PFSK-1 (cell line): ENCODE measurements at regions not wholly inside any gene's neighbourhood (a gene's known extent, or its start where the extent isn't known, plus 50 kb on each side); places are given as distances from the start of the nearest gene placed in this dataset.

Experiments used
- FOXP2 ChIP-seq: optimal IDR thresholded peaks from 2 replicates; pipeline ENCODE3; 2011; ENCODE audit warnings: borderline replicate concordance, control low read depth, inconsistent platforms; ENCODE audit not compliant: insufficient read depth; ENCODE audit errors: extremely low read length, extremely low read depth
- POLR2AphosphoS5 ChIP-seq: IDR thresholded peaks from 2 replicates; pipeline ENCODE4 v1.6.1; 2012; ENCODE audit warnings: low read depth, mild to moderate bottlenecking, control low read depth, low read length, moderate library complexity
- SIN3A ChIP-seq: IDR thresholded peaks from 2 replicates; pipeline ENCODE4 v1.6.1; 2012; ENCODE audit warnings: mild to moderate bottlenecking, low read length, moderate library complexity, borderline replicate concordance; ENCODE audit not compliant: insufficient read depth
- TAF1 ChIP-seq: IDR thresholded peaks from 2 replicates; pipeline ENCODE4 v1.6.1; 2012; ENCODE audit warnings: low read length, control low read depth, borderline replicate concordance; ENCODE audit not compliant: insufficient read depth
- TF ChIP-seq, protein P1 (sequence below), 2 experiments: IDR thresholded peaks; 2 replicates each; pipeline versions ENCODE4 v1.6.1 to v1.8.0; 2011 to 2012; ENCODE audit warnings: low read depth in 2 of 2, low read length in 2 of 2, control low read depth in 1 of 2, inconsistent platforms in 1 of 2, mild to moderate bottlenecking in 1 of 2, moderate library complexity in 1 of 2; ENCODE audit not compliant: insufficient read depth in 1 of 2

DNA sequence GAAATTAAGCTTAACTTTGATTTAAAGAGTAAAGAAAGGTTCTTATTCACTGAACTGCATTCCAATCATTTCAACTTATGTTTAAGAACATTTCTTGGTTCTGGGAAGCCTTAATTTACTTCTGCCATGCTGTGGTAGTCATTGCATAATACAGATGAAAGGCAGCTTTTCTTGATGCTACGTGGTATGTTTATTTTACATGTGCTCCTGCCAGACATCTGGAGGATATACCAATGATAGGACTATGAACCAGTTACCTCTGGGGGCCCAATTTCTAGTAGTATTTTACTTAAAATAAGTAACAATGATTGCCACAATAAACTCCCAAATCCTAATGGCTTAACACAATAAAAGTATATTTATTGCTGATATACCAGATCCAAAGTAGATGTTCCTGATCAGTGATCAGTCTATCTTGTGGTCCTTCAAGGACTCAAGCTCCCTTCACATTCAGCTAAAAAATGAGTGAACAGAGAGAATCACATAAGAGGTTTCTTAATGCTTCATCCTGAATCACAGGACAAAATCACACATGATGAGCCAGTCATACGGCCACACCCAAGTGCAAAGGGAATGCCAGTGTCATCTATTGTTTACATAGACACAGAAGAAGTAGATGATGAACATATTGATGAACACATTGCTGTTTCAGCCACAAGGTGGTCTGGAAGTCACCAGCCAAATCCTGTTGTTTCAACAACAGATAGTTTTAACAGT lies 56.5 kb upstream of the CCN2 start:
- TF ChIP-seq SIN3A (no peak), FOXP2 (no peak), TAF1 (no peak), POLR2AphosphoS5 (no peak)
- TF ChIP-seq, protein P1, sequence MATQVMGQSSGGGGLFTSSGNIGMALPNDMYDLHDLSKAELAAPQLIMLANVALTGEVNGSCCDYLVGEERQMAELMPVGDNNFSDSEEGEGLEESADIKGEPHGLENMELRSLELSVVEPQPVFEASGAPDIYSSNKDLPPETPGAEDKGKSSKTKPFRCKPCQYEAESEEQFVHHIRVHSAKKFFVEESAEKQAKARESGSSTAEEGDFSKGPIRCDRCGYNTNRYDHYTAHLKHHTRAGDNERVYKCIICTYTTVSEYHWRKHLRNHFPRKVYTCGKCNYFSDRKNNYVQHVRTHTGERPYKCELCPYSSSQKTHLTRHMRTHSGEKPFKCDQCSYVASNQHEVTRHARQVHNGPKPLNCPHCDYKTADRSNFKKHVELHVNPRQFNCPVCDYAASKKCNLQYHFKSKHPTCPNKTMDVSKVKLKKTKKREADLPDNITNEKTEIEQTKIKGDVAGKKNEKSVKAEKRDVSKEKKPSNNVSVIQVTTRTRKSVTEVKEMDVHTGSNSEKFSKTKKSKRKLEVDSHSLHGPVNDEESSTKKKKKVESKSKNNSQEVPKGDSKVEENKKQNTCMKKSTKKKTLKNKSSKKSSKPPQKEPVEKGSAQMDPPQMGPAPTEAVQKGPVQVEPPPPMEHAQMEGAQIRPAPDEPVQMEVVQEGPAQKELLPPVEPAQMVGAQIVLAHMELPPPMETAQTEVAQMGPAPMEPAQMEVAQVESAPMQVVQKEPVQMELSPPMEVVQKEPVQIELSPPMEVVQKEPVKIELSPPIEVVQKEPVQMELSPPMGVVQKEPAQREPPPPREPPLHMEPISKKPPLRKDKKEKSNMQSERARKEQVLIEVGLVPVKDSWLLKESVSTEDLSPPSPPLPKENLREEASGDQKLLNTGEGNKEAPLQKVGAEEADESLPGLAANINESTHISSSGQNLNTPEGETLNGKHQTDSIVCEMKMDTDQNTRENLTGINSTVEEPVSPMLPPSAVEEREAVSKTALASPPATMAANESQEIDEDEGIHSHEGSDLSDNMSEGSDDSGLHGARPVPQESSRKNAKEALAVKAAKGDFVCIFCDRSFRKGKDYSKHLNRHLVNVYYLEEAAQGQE (IDR thresholded peaks at IDR 0.05; ENCODE audit: insufficient read depth in 1 of 2, low read depth in 2 of 2, low read length in 2 of 2): no peak

- TF ChIP-seq, protein P1 (IDR thresholded peaks at IDR 0.05; ENCODE audit: insufficient read depth in 1 of 2, low read depth in 2 of 2, low read length in 2 of 2): no peak
- TF ChIP-seq FOXP2 (no peak), TAF1 (no peak), POLR2AphosphoS5 (no peak), SIN3A (no peak)
Observed at GRCh38 chr6:132005178-132005577, 54.0 kb upstream of the CCN2 start.

DNA sequence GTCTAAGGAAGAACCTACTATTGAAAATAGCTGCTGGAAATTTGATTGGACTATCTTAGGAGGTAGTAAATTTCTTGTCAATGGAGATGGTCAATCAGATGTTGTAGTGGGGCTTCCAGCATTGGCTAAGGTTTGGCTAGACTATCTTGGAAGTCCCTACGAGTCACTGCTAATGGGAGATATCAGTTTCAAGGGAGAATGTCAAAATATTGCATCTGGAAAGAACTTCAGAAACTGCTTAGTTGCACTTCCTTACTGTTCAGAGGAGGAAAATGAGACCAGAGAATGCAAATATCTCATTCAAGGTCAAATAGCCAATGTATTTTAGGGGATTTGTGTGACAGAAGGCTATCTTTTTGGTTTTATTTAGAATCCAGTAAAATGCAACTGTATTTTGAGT lies 53.5 kb upstream of the CCN2 start:
- no peak for TF ChIP-seq FOXP2
- TF ChIP-seq POLR2AphosphoS5: no peak
- TF ChIP-seq, protein P1 (IDR thresholded peaks at IDR 0.05; ENCODE audit: insufficient read depth in 1 of 2, low read depth in 2 of 2, low read length in 2 of 2): no peak

DNA sequence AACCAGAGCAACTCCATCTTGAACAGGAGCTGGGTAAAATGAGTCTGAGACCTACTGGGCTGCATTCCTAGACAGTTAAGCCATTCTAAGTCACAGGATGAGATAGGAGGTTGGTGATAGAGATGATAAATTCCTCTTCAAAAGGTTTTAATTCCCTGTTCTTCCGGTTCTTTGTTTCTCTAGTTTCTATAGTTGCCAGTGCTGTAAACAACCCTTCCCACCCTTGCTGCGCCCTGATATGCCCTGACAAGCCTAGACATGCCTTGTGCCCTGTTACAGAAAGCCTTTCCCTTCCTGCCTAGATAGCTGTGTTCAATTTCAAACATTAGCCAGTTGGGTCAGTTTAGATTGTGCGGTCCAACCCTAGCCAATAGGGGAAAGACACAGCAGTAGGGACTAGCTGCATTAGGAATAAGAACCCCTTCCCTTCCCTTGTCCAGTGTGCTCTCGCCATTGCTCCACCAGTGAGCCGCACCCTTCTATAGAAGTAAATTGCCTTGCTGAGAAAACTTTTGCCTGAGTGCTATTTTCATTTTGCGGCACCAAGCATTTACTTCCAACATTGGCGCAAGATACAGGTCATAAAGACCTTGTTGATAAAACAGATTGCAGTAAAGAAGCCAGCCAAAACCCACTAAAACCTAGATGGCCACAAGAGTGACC lies 52.5 kb upstream of the CCN2 start:
- TF ChIP-seq SIN3A (no peak), FOXP2 (no peak), POLR2AphosphoS5 (no peak), TAF1 (no peak)
- TF ChIP-seq, protein P1 (IDR thresholded peaks at IDR 0.05; ENCODE audit: insufficient read depth in 1 of 2, low read depth in 2 of 2, low read length in 2 of 2): no peak
